Testis (tissue), 2 donors: ENCODE measurements at regions not wholly inside any gene's neighbourhood (a gene's known extent, or its start where the extent isn't known, plus 50 kb on each side); places are given as distances from the start of the nearest gene placed in this dataset.

Experiments used
- DNase-seq: peaks from one replicate; pipeline ENCODE4 v3.0.0-alpha.2; 2019
- H3K27ac ChIP-seq, 2 donors: fragments of 200-600 bp; sonication (generic); one replicate each; pipeline ENCODE4 v1.5.1; 2019
- H3K27me3 ChIP-seq: fragments of 200-600 bp; sonication (generic); one replicate; pipeline ENCODE4 v1.5.1; 2019
- H3K36me3 ChIP-seq: fragments of 200-600 bp; sonication (generic); one replicate; pipeline ENCODE4 v1.5.1; 2017; ENCODE audit warnings: low read depth; ENCODE audit errors: missing control alignments
- H3K4me1 ChIP-seq: fragments of 200-600 bp; sonication (generic); one replicate; pipeline ENCODE4 v1.5.1; 2019
- H3K4me3 ChIP-seq, 2 donors: fragments of 200-600 bp; sonication (generic); one replicate each; pipeline ENCODE4 v1.5.1; 2017 to 2019
- H3K9me3 ChIP-seq: fragments of 200-600 bp; sonication (generic); one replicate; pipeline ENCODE4 v1.5.1; 2017
- CTCF ChIP-seq, 3 experiments: fragments of 450-650 bp in 2 of 3; fragments of 200-600 bp in 1 of 3; sonication (generic) in 1 of 3; IDR thresholded peaks; one replicate each; pipeline ENCODE4 v1.5.1; 2016 to 2019; ENCODE audit warnings: antibody characterized with exemption in 3 of 3, mild to moderate bottlenecking in 2 of 3, moderate library complexity in 1 of 3
- POLR2A ChIP-seq: fragments of 450-650 bp; IDR thresholded peaks from one replicate; pipeline ENCODE4 v1.6.1; 2017; ENCODE audit warnings: antibody characterized with exemption, mild to moderate bottlenecking, moderate library complexity
- WGBS, 2 donors: methylation state at CpG; one replicate each; pipeline ENCODE4 v1.1.5; 2018; 5-methylcytosine and 5-hydroxymethylcytosine counted together
- intact Hi-C: fragments of 100-400 bp; cut with DNase I; formaldehyde crosslinking; loops from one replicate; pipeline ENCODE4 v1.15.1; 2023; ENCODE audit warnings: low total_unique reads

GRCh38 chr5:92566113-92566786 lies 1014.8 kb downstream of the NR2F1-AS1 start:
- no peak overlapping the region for H3K27ac ChIP-seq
- H3K4me1 ChIP-seq, result peaks cover 3% of the 10 kb centered on the region
- H3K4me3 ChIP-seq, result no peak overlapping the region
- intact Hi-C loops, result no loop called here
- DNase-seq, result no peak
- WGBS, 2 donors, result 62 to 72% methylated on average over 3 of the region's 3 CpGs
- H3K27me3 ChIP-seq, result no peaks in the 10 kb centered on the region
- TF ChIP-seq POLR2A, result no peak
- no peak for TF ChIP-seq CTCF (IDR thresholded peaks at IDR 0.05)
- no peaks in the 10 kb centered on the region for H3K36me3 ChIP-seq
- no peaks in the 10 kb centered on the region for H3K9me3 ChIP-seq

DNA sequence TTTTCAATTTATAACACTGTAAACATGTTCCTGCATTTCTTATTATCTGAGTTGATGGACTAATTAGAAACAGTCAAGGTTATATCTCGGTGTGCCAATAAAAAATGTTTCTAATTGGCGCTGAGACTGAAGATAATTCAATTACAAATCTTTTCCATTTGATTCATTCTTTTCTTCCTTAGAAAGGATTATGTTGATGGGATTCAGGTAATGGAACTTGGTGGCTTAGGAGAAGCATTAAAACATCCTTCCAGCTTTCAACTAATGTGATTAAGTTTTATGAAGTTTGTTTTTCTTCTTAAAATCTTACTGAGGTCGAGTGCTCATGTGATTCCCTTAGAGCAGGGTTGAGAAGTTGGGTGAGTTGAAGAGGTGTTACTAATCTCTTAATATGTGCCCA lies 1015.3 kb downstream of the NR2F1-AS1 start:
- WGBS, 2 donors, result 65% methylated on average over 3 of the region's 3 CpGs
- DNase-seq, result no peak
- Histone ChIP-seq H3K4me1 (peaks cover 3% of the 10 kb centered on the region), H3K9me3 (no peaks in the 10 kb centered on the region), H3K27me3 (no peaks in the 10 kb centered on the region), H3K36me3 (no peaks in the 10 kb centered on the region), H3K27ac (no peak overlapping the region), H3K4me3 (no peak overlapping the region)
- TF ChIP-seq CTCF (IDR thresholded peaks at IDR 0.05) (no peak), POLR2A (no peak)
- intact Hi-C loops, result no loop called here

DNA sequence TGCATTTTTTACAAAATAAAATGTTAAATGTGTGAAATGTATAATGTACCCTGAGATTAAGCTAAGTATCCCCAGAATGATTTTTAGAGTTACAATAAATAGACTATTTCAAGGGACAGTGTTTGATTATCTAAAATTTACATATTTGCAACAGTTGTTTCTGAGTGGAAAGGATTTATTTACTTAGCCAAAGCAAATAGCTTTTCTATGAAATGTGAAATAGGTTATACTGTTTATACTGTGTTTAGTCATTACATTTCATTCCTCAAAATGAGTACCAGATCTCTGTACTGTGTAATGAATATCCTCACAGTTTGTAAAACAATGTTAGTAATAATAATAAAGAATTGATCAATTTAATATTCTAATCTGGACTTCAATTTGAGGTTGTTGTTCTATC lies 1019.0 kb downstream of the NR2F1-AS1 start:
- Histone ChIP-seq H3K4me3 (no peak overlapping the region), H3K36me3 (no peaks in the 10 kb centered on the region), H3K27me3 (no peaks in the 10 kb centered on the region), H3K4me1 (peaks cover 3% of the 10 kb centered on the region), H3K27ac (no peak overlapping the region), H3K9me3 (no peaks in the 10 kb centered on the region)
- DNase-seq, result no peak
- TF ChIP-seq CTCF (IDR thresholded peaks at IDR 0.05) (no peak), POLR2A (no peak)
- intact Hi-C loops, result no loop called here

- intact Hi-C loops, result no loop called here
- DNase-seq, result no peak
- Histone ChIP-seq H3K27me3 (no peaks in the 10 kb centered on the region), H3K27ac (no peak overlapping the region), H3K9me3 (no peaks in the 10 kb centered on the region), H3K4me1 (peaks cover 3% of the 10 kb centered on the region), H3K4me3 (no peak overlapping the region), H3K36me3 (no peaks in the 10 kb centered on the region)
- 78% methylated on average over 1 of the region's 1 CpG for WGBS, 2 donors
- TF ChIP-seq CTCF (IDR thresholded peaks at IDR 0.05) (no peak), POLR2A (no peak)
These were observed 1019.5 kb downstream of the NR2F1-AS1 start for GRCh38 chr5:92561411-92561959.
